Chondrocyte (in vitro differentiated cells): ENCODE measurements at regions not wholly inside any gene's neighbourhood (a gene's known extent, or its start where the extent isn't known, plus 50 kb on each side); places are given as distances from the start of the nearest gene placed in this dataset.

Experiments used
- DNase-seq: peaks from one replicate; pipeline ENCODE4 v3.0.0; 2021; ENCODE audit warnings: mixed read lengths, low spot score
- H3K27ac Mint-ChIP-seq: one replicate; pipeline ENCODE4 v1.8.0; 2021; ENCODE audit warnings: mild to moderate bottlenecking, moderate library complexity, mixed read lengths; ENCODE audit not compliant: unreplicated experiment
- H3K27me3 Mint-ChIP-seq: 2 replicates; pipeline ENCODE4 v1.8.0; 2021; ENCODE audit warnings: low read depth, mixed read lengths
- H3K36me3 Mint-ChIP-seq: 2 replicates; pipeline ENCODE4 v1.8.0; 2021; ENCODE audit warnings: low read depth, mixed read lengths
- H3K4me1 Mint-ChIP-seq: 2 replicates; pipeline ENCODE4 v1.8.0; 2021; ENCODE audit warnings: low read depth, mild to moderate bottlenecking, mixed read lengths
- H3K4me3 Mint-ChIP-seq: one replicate; pipeline ENCODE4 v1.8.0; 2021; ENCODE audit warnings: mild to moderate bottlenecking, moderate library complexity, mixed read lengths; ENCODE audit not compliant: unreplicated experiment
- H3K9me3 Mint-ChIP-seq: 2 replicates; pipeline ENCODE4 v1.8.0; 2021; ENCODE audit warnings: low read depth, mixed read lengths
- TF ChIP-seq, protein P1 (sequence below): fragments of 200-600 bp; sonication (generic); IDR thresholded peaks from 2 replicates; pipeline ENCODE4 v1.5.0; 2021; ENCODE audit warnings: antibody characterized with exemption, mild to moderate bottlenecking, moderate library complexity

GRCh38 chr2:16020389-16021008 lies 80.1 kb downstream of the MYCN start:
- Mint-ChIP-seq H3K27me3 (peaks cover 22% of the 10 kb centered on the region), H3K9me3 (no peaks in the 10 kb centered on the region), H3K4me1 (peaks cover 11% of the 10 kb centered on the region), H3K36me3 (no peaks in the 10 kb centered on the region), H3K27ac (no peak overlapping the region), H3K4me3 (no peak overlapping the region)
- TF ChIP-seq, protein P1, sequence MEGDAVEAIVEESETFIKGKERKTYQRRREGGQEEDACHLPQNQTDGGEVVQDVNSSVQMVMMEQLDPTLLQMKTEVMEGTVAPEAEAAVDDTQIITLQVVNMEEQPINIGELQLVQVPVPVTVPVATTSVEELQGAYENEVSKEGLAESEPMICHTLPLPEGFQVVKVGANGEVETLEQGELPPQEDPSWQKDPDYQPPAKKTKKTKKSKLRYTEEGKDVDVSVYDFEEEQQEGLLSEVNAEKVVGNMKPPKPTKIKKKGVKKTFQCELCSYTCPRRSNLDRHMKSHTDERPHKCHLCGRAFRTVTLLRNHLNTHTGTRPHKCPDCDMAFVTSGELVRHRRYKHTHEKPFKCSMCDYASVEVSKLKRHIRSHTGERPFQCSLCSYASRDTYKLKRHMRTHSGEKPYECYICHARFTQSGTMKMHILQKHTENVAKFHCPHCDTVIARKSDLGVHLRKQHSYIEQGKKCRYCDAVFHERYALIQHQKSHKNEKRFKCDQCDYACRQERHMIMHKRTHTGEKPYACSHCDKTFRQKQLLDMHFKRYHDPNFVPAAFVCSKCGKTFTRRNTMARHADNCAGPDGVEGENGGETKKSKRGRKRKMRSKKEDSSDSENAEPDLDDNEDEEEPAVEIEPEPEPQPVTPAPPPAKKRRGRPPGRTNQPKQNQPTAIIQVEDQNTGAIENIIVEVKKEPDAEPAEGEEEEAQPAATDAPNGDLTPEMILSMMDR, result no peak
- no peak for DNase-seq

DNA sequence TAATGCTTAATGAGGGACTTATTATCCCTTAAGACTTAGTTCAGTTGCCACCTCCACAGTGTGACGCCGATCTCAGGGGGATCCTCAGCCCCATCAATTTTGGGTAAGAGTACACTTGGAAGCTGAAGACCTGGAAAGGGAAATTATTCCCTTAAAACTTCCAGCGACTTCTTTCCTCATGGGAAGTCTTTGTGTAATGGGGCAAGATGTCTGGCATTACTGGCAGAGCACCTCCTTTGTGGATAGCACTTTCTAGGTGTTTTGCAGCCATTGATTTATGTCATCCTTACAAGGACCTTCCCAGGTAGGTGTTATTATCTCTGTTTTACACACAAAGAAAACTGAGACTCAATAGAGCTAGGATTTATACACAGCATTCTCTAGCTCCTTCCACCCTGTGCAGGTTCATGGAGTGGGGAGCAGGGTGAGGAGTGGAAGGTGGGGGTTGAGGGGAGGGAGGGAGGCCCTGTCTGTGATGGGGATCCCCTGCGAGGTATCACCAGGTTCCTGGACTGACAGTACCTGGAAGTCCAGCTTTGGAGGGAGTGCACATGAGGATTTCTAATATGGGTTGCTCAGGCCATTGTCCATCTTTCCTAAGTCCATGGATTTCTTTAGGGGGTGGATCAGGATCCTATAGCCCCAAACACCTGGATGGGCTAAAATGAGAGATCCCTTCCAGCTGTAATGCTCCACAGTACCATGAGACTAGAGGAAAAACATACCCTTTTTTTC lies 79.4 kb downstream of the MYCN start:
- no peak overlapping the region for H3K4me3 Mint-ChIP-seq
- H3K27ac Mint-ChIP-seq, result no peak overlapping the region
- H3K4me1 Mint-ChIP-seq, result peaks cover 13% of the 10 kb centered on the region
- DNase-seq, result no peak
- H3K36me3 Mint-ChIP-seq, result no peaks in the 10 kb centered on the region
- H3K27me3 Mint-ChIP-seq, result peaks cover 19% of the 10 kb centered on the region
- H3K9me3 Mint-ChIP-seq, result no peaks in the 10 kb centered on the region
- TF ChIP-seq, protein P1, result no peak

- TF ChIP-seq, protein P1, result no peak
- peaks cover 13% of the 10 kb centered on the region for H3K4me1 Mint-ChIP-seq
- H3K4me3 Mint-ChIP-seq, result no peak overlapping the region
- peaks cover 26% of the 10 kb centered on the region for H3K27me3 Mint-ChIP-seq
- no peak overlapping the region for H3K27ac Mint-ChIP-seq
- DNase-seq, result no peak
- no peaks in the 10 kb centered on the region for H3K36me3 Mint-ChIP-seq
- no peaks in the 10 kb centered on the region for H3K9me3 Mint-ChIP-seq
Observed at GRCh38 chr2:16019060-16019480, 78.7 kb downstream of the MYCN start.

GRCh38 chr2:16018277-16019059 lies 78.1 kb downstream of the MYCN start:
- Mint-ChIP-seq H3K27ac (no peak overlapping the region), H3K9me3 (no peaks in the 10 kb centered on the region), H3K27me3 (peaks cover 30% of the 10 kb centered on the region), H3K4me1 (peaks cover 13% of the 10 kb centered on the region), H3K4me3 (no peak overlapping the region), H3K36me3 (no peaks in the 10 kb centered on the region)
- DNase-seq, result no peak
- TF ChIP-seq, protein P1, result no peak

DNA sequence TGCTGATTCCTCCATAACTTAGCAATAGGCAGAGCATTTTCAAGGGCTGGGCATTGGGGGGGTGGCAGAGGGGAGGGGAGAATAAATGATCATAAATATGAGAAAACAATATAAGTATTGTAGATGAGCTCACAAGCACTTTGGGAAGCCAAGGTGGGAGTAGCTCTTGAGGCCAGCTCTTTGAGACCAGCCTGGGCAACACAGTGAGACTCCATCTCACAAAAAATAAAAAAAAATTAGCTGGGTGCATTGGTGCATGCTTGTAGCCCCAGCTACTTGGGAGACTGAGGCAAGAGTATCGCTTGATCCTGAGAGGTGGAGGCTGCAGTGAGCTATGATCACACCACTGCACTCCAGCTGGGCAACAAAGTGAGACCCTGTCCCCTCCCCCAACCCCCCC lies 75.9 kb downstream of the MYCN start:
- peaks cover 36% of the 10 kb centered on the region for H3K27me3 Mint-ChIP-seq

More for the DNA sequence above, 75.9 kb downstream of the MYCN start:
- TF ChIP-seq, protein P1, result no peak
- no peaks in the 10 kb centered on the region for H3K36me3 Mint-ChIP-seq
- no peak overlapping the region for H3K4me3 Mint-ChIP-seq
- no peak overlapping the region for H3K27ac Mint-ChIP-seq
- no peaks in the 10 kb centered on the region for H3K9me3 Mint-ChIP-seq
- H3K4me1 Mint-ChIP-seq, result peaks cover 15% of the 10 kb centered on the region
- no peak for DNase-seq
